GM23338 (cell line): ENCODE measurements at regions not wholly inside any gene's neighbourhood (a gene's known extent, or its start where the extent isn't known, plus 50 kb on each side); places are given as distances from the start of the nearest gene placed in this dataset.

Experiments
- ATAC-seq: fragments of 200-7000 bp; cut with Tn5 transposase; 3 replicates; pipeline ENCODE4 v1.9.1; 2020
- DNase-seq: peaks from one replicate; pipeline ENCODE4 v3.0.0-alpha.2; 2015; ENCODE audit warnings: low spot score
- H2AFZ ChIP-seq: fragments of 200-600 bp; sonication (generic); 2 replicates; pipeline ENCODE4 v1.8.0; 2016; ENCODE audit warnings: antibody characterized with exemption, mild to moderate bottlenecking, moderate library complexity
- H3F3A ChIP-seq: fragments of 200-600 bp; sonication (generic); replicated peaks from 2 replicates; pipeline ENCODE4 v1.8.0; 2017; ENCODE audit warnings: antibody characterized with exemption, mixed run types, low read depth
- H3K27ac ChIP-seq: fragments of 200-600 bp; sonication (generic); 2 replicates; pipeline ENCODE4 v1.6.1; 2016; ENCODE audit warnings: low read depth
- H3K27me3 ChIP-seq: fragments of 200-600 bp; sonication (generic); 2 replicates; pipeline ENCODE4 v1.8.0; 2016; ENCODE audit warnings: mild to moderate bottlenecking, mixed run types, moderate library complexity; ENCODE audit not compliant: insufficient read depth
- H3K36me3 ChIP-seq: fragments of 200-600 bp; sonication (generic); 2 replicates; pipeline ENCODE4 v1.8.0; 2016; ENCODE audit warnings: mild to moderate bottlenecking; ENCODE audit not compliant: insufficient read depth
- H3K4me1 ChIP-seq: fragments of 200-600 bp; sonication (generic); 2 replicates; pipeline ENCODE4 v1.8.0; 2016; ENCODE audit warnings: mild to moderate bottlenecking, moderate library complexity; ENCODE audit not compliant: insufficient read depth
- H3K4me2 ChIP-seq: fragments of 200-600 bp; sonication (generic); 2 replicates; pipeline ENCODE4 v1.7.1; 2017; ENCODE audit warnings: mixed run types
- H3K4me3 ChIP-seq: fragments of 200-600 bp; sonication (generic); 2 replicates; pipeline ENCODE4 v1.6.1; 2016; ENCODE audit warnings: mixed run types
- H3K79me2 ChIP-seq: fragments of 200-600 bp; sonication (generic); replicated peaks from 2 replicates; pipeline ENCODE4 v1.8.0; 2017; ENCODE audit warnings: mild to moderate bottlenecking; ENCODE audit not compliant: insufficient read depth
- H3K9me2 ChIP-seq: fragments of 200-600 bp; sonication (generic); 2 replicates; pipeline ENCODE4 v1.8.0; 2017; ENCODE audit not compliant: insufficient read depth
- H4K20me1 ChIP-seq: fragments of 200-600 bp; sonication (generic); replicated peaks from 2 replicates; pipeline ENCODE4 v1.8.0; 2017; ENCODE audit warnings: mild to moderate bottlenecking; ENCODE audit not compliant: insufficient read depth
- H3K27ac Mint-ChIP-seq: 2 replicates; pipeline ENCODE4 v1.8.0; 2020; ENCODE audit warnings: inconsistent platforms, mild to moderate bottlenecking, moderate library complexity, mixed read lengths
- H3K27me3 Mint-ChIP-seq: 3 replicates; pipeline ENCODE4 v1.8.0; 2022; ENCODE audit warnings: low read depth, mild to moderate bottlenecking, moderate library complexity, mixed read lengths, inconsistent platforms; ENCODE audit not compliant: insufficient read depth, poor library complexity
- H3K36me3 Mint-ChIP-seq: 3 replicates; pipeline ENCODE4 v1.8.0; 2021; ENCODE audit warnings: low read depth, mild to moderate bottlenecking, inconsistent platforms, moderate library complexity, mixed read lengths
- H3K4me1 Mint-ChIP-seq: 3 replicates; pipeline ENCODE4 v1.8.0; 2020; ENCODE audit warnings: mild to moderate bottlenecking, inconsistent platforms, mixed read lengths
- H3K4me3 Mint-ChIP-seq: 3 replicates; pipeline ENCODE4 v1.8.0; 2021; ENCODE audit warnings: moderate library complexity, mild to moderate bottlenecking, inconsistent platforms, mixed read lengths
- H3K9me3 Mint-ChIP-seq: 3 replicates; pipeline ENCODE4 v1.8.0; 2020; ENCODE audit warnings: moderate library complexity, mild to moderate bottlenecking, inconsistent platforms, mixed read lengths
- CREB1 ChIP-seq: fragments of 250-450 bp; sonication (Bioruptor Pico); IDR thresholded peaks from 2 replicates; pipeline ENCODE4 v1.5.0; 2020; ENCODE audit warnings: low read depth, mild to moderate bottlenecking, moderate library complexity
- EZH2 ChIP-seq: fragments of 200-600 bp; sonication (generic); IDR thresholded peaks from one replicate; pipeline ENCODE4 v1.8.0; 2017; ENCODE audit warnings: antibody characterized with exemption, mild to moderate bottlenecking, low read depth; ENCODE audit not compliant: unreplicated experiment
- EZH2phosphoT487 ChIP-seq: fragments of 200-600 bp; sonication (generic); IDR thresholded peaks from one replicate; pipeline ENCODE4 v1.8.1; 2018; ENCODE audit warnings: antibody characterized with exemption; ENCODE audit not compliant: unreplicated experiment
- JUNB ChIP-seq: IDR thresholded peaks from one replicate; pipeline ENCODE4 v1.6.1; 2016; ENCODE audit warnings: antibody characterized with exemption; ENCODE audit not compliant: unreplicated experiment
- NANOG ChIP-seq: IDR thresholded peaks from 2 replicates; pipeline ENCODE4 v1.6.1; 2016; ENCODE audit warnings: antibody characterized with exemption, borderline replicate concordance
- POLR2AphosphoS5 ChIP-seq: IDR thresholded peaks from 2 replicates; pipeline ENCODE4 v1.6.1; 2016; ENCODE audit warnings: antibody characterized with exemption, low read depth
- STAT1 ChIP-seq: IDR thresholded peaks from one replicate; pipeline ENCODE4 v1.6.1; 2016; ENCODE audit warnings: antibody characterized with exemption; ENCODE audit not compliant: unreplicated experiment
- ZNF114 ChIP-seq: fragments of 250-450 bp; sonication (Bioruptor Pico); IDR thresholded peaks from 2 replicates; pipeline ENCODE4 v1.5.0; 2020; ENCODE audit warnings: mild to moderate bottlenecking, moderate library complexity
- ZNF331 ChIP-seq: fragments of 250-450 bp; sonication (Bioruptor Pico); IDR thresholded peaks from 2 replicates; pipeline ENCODE4 v1.5.0; 2020; ENCODE audit warnings: low read depth, mild to moderate bottlenecking, moderate library complexity
- TF ChIP-seq, protein P1 (sequence below): IDR thresholded peaks from one replicate; pipeline ENCODE4 v1.6.1; 2018; ENCODE audit warnings: antibody characterized with exemption; ENCODE audit not compliant: unreplicated experiment
- TF ChIP-seq, protein P2 (sequence below): IDR thresholded peaks from 2 replicates; pipeline ENCODE4 v1.6.1; 2016; ENCODE audit warnings: antibody characterized with exemption
- TF ChIP-seq, protein P3 (sequence below), 2 experiments: fragments of 200-600 bp in 1 of 2; sonication (generic) in 1 of 2; conservative IDR thresholded peaks; 2 replicates each; pipeline versions ENCODE4 v1.5.1 to v1.6.1; 2016 to 2017; ENCODE audit warnings: antibody characterized with exemption in 2 of 2, low read depth in 2 of 2, mild to moderate bottlenecking in 2 of 2, moderate library complexity in 1 of 2

- Mint-ChIP-seq H3K27ac (no peak overlapping the region), H3K4me3 (no peak overlapping the region), H3K36me3 (0 out of 3 replicates have a peak, but pooled peaks cover 2% of the 10 kb centered on the region), H3K27me3 (no peaks in the 10 kb centered on the region), H3K9me3 (no peaks in the 10 kb centered on the region; the same call in 1 of the 3 replicates), H3K4me1 (no peaks in the 10 kb centered on the region)
- no peak overlapping the region for H3K4me3 ChIP-seq
- no peaks in the 10 kb centered on the region for H4K20me1 ChIP-seq
- TF ChIP-seq NANOG (no peak), STAT1 (no peak), ZNF331 (CRISPR knock-in tag) (no peak), POLR2AphosphoS5 (no peak), CREB1 (no peak), EZH2 (no peak), ZNF114 (no peak)
- no peak overlapping the region for H3K4me2 ChIP-seq
- H3K27ac ChIP-seq, result no peak overlapping the region
- H3K9me2 ChIP-seq, result no peaks in the 10 kb centered on the region
- H3K27me3 ChIP-seq, result no peaks in the 10 kb centered on the region
- no peaks in the 10 kb centered on the region for H3K79me2 ChIP-seq
- ATAC-seq (no peak), DNase-seq (no peak)
- no peaks in the 10 kb centered on the region for H3K4me1 ChIP-seq
- H2AFZ ChIP-seq, result no peak overlapping the region
- no peaks in the 10 kb centered on the region for H3F3A ChIP-seq
- H3K36me3 ChIP-seq, result no peaks in the 10 kb centered on the region
Measured at GRCh38 chr1:195804547-195804946, 803.7 kb downstream of the KCNT2 start.

- Mint-ChIP-seq H3K36me3 (0 out of 3 replicates have a peak, but pooled peaks cover 2% of the 10 kb centered on the region), H3K4me3 (no peak overlapping the region), H3K27me3 (no peaks in the 10 kb centered on the region), H3K4me1 (peaks cover 4% of the 10 kb centered on the region), H3K27ac (no peak overlapping the region), H3K9me3 (no peaks in the 10 kb centered on the region; the same call in 1 of the 3 replicates)
- Histone ChIP-seq H2AFZ (peak overlapping the region; percentile 53; the same call in 1 of the 2 replicates), H3K4me2 (no peak overlapping the region), H3F3A (no peaks in the 10 kb centered on the region), H3K27me3 (no peaks in the 10 kb centered on the region), H3K9me2 (0 out of 2 replicates have a peak, but pooled peaks cover 10% of the 10 kb centered on the region), H4K20me1 (no peaks in the 10 kb centered on the region), H3K36me3 (no peaks in the 10 kb centered on the region), H3K4me3 (no peak overlapping the region), H3K79me2 (no peaks in the 10 kb centered on the region), H3K4me1 (0 out of 2 replicates have a peak, but pooled peaks cover 6% of the 10 kb centered on the region), H3K27ac (no peak overlapping the region)
- no peak for DNase-seq
- ATAC-seq, result no peak
- TF ChIP-seq NANOG (no peak), EZH2 (no peak), JUNB (no peak), STAT1 (no peak), POLR2AphosphoS5 (no peak), EZH2phosphoT487 (no peak), CREB1 (no peak)
- TF ChIP-seq, protein P1, sequence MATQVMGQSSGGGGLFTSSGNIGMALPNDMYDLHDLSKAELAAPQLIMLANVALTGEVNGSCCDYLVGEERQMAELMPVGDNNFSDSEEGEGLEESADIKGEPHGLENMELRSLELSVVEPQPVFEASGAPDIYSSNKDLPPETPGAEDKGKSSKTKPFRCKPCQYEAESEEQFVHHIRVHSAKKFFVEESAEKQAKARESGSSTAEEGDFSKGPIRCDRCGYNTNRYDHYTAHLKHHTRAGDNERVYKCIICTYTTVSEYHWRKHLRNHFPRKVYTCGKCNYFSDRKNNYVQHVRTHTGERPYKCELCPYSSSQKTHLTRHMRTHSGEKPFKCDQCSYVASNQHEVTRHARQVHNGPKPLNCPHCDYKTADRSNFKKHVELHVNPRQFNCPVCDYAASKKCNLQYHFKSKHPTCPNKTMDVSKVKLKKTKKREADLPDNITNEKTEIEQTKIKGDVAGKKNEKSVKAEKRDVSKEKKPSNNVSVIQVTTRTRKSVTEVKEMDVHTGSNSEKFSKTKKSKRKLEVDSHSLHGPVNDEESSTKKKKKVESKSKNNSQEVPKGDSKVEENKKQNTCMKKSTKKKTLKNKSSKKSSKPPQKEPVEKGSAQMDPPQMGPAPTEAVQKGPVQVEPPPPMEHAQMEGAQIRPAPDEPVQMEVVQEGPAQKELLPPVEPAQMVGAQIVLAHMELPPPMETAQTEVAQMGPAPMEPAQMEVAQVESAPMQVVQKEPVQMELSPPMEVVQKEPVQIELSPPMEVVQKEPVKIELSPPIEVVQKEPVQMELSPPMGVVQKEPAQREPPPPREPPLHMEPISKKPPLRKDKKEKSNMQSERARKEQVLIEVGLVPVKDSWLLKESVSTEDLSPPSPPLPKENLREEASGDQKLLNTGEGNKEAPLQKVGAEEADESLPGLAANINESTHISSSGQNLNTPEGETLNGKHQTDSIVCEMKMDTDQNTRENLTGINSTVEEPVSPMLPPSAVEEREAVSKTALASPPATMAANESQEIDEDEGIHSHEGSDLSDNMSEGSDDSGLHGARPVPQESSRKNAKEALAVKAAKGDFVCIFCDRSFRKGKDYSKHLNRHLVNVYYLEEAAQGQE, result no peak
- TF ChIP-seq, protein P2, sequence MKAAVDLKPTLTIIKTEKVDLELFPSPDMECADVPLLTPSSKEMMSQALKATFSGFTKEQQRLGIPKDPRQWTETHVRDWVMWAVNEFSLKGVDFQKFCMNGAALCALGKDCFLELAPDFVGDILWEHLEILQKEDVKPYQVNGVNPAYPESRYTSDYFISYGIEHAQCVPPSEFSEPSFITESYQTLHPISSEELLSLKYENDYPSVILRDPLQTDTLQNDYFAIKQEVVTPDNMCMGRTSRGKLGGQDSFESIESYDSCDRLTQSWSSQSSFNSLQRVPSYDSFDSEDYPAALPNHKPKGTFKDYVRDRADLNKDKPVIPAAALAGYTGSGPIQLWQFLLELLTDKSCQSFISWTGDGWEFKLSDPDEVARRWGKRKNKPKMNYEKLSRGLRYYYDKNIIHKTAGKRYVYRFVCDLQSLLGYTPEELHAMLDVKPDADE, result no peak
- TF ChIP-seq, protein P3, sequence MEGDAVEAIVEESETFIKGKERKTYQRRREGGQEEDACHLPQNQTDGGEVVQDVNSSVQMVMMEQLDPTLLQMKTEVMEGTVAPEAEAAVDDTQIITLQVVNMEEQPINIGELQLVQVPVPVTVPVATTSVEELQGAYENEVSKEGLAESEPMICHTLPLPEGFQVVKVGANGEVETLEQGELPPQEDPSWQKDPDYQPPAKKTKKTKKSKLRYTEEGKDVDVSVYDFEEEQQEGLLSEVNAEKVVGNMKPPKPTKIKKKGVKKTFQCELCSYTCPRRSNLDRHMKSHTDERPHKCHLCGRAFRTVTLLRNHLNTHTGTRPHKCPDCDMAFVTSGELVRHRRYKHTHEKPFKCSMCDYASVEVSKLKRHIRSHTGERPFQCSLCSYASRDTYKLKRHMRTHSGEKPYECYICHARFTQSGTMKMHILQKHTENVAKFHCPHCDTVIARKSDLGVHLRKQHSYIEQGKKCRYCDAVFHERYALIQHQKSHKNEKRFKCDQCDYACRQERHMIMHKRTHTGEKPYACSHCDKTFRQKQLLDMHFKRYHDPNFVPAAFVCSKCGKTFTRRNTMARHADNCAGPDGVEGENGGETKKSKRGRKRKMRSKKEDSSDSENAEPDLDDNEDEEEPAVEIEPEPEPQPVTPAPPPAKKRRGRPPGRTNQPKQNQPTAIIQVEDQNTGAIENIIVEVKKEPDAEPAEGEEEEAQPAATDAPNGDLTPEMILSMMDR (conservative IDR thresholded peaks at IDR 0.05; ENCODE audit: low read depth in 2 of 2), result no peak
Measured at GRCh38 chr1:195799016-195799415, 809.2 kb downstream of the KCNT2 start.
